ENCODE measurements at regions not wholly inside any gene's neighbourhood (a gene's known extent, or its start where the extent isn't known, plus 50 kb on each side); places are given as distances from the start of the nearest gene placed in this dataset.

GRCh38 chr4:115279330-115279729 is 165.9 kb upstream of the NDST4 start:
- Mint-ChIP-seq H3K4me1 (peaks cover 9% of the 10 kb centered on the region), H3K9me3 (no peaks in the 10 kb centered on the region), H3K27ac (no peak overlapping the region), H3K4me3 (no peak overlapping the region), H3K36me3 (no peaks in the 10 kb centered on the region)
- ATAC-seq = peak; percentile 67
- DNase-seq (ENCODE audit: low spot score in 2 of 2) = no peak

- Mint-ChIP-seq H3K4me1 (peaks cover 9% of the 10 kb centered on the region), H3K27ac (no peak overlapping the region), H3K36me3 (no peaks in the 10 kb centered on the region), H3K4me3 (no peak overlapping the region), H3K9me3 (no peaks in the 10 kb centered on the region)
- DNase-seq (ENCODE audit: low spot score in 2 of 2) (no peak), ATAC-seq (no peak)
Measured at GRCh38 chr4:115278830-115279229, 165.4 kb upstream of the NDST4 start.

GRCh38 chr4:115275615-115276014 is 162.2 kb upstream of the NDST4 start:
- H3K27ac Mint-ChIP-seq = no peak overlapping the region
- peaks cover 5% of the 10 kb centered on the region for H3K36me3 Mint-ChIP-seq
- ATAC-seq = no peak
- DNase-seq (ENCODE audit: low spot score in 2 of 2) = no peak
- no peaks in the 10 kb centered on the region for H3K9me3 Mint-ChIP-seq
- H3K4me1 Mint-ChIP-seq = peaks cover 21% of the 10 kb centered on the region
- H3K4me3 Mint-ChIP-seq = no peak overlapping the region

- Mint-ChIP-seq H3K9me3 (no peaks in the 10 kb centered on the region), H3K4me1 (peaks cover 21% of the 10 kb centered on the region), H3K36me3 (peaks cover 5% of the 10 kb centered on the region), H3K27ac (no peak overlapping the region), H3K4me3 (no peak overlapping the region)
- ATAC-seq (peak; percentile 74), DNase-seq (ENCODE audit: low spot score in 2 of 2) (no peak)
Measured at GRCh38 chr4:115274545-115274944, 161.1 kb upstream of the NDST4 start.

GRCh38 chr4:115272594-115272993 is 159.2 kb upstream of the NDST4 start:
- DNase-seq (ENCODE audit: low spot score in 2 of 2) (no peak), ATAC-seq (no peak)
- peak overlapping the region; percentile 22 for H3K27ac Mint-ChIP-seq
- no peaks in the 10 kb centered on the region for H3K9me3 Mint-ChIP-seq
- H3K4me3 Mint-ChIP-seq = no peak overlapping the region
- peaks cover 5% of the 10 kb centered on the region for H3K36me3 Mint-ChIP-seq
- peaks cover 21% of the 10 kb centered on the region for H3K4me1 Mint-ChIP-seq

GRCh38 chr4:115272185-115272584 is 158.8 kb upstream of the NDST4 start:
- Mint-ChIP-seq H3K4me3 (no peak overlapping the region), H3K9me3 (no peaks in the 10 kb centered on the region)

GRCh38 chr4:115260195-115260594 is 146.8 kb upstream of the NDST4 start:
- H3K4me1 Mint-ChIP-seq = no peaks in the 10 kb centered on the region
- no peak overlapping the region for H3K4me3 Mint-ChIP-seq
- no peak overlapping the region for H3K27ac Mint-ChIP-seq
- H3K9me3 Mint-ChIP-seq = no peaks in the 10 kb centered on the region
- H3K36me3 Mint-ChIP-seq = no peaks in the 10 kb centered on the region
- ATAC-seq (no peak), DNase-seq (ENCODE audit: low spot score in 2 of 2) (no peak)

More at GRCh38 chr4:115272185-115272584, 158.8 kb upstream of the NDST4 start:
- peak; percentile 92 for ATAC-seq
- no peak overlapping the region for H3K27ac Mint-ChIP-seq
- peaks cover 5% of the 10 kb centered on the region for H3K36me3 Mint-ChIP-seq
- H3K4me1 Mint-ChIP-seq = peaks cover 21% of the 10 kb centered on the region
- no peak for DNase-seq (ENCODE audit: low spot score in 2 of 2)

GRCh38 chr4:115259642-115260041 is 146.2 kb upstream of the NDST4 start:
- DNase-seq (ENCODE audit: low spot score in 2 of 2) = no peak
- H3K4me1 Mint-ChIP-seq = no peaks in the 10 kb centered on the region
- no peaks in the 10 kb centered on the region for H3K36me3 Mint-ChIP-seq
- ATAC-seq = no peak
- no peak overlapping the region for H3K4me3 Mint-ChIP-seq
- H3K27ac Mint-ChIP-seq = no peak overlapping the region
- no peaks in the 10 kb centered on the region for H3K9me3 Mint-ChIP-seq

GRCh38 chr4:115249808-115250207 is 136.4 kb upstream of the NDST4 start:
- Mint-ChIP-seq H3K4me3 (no peak overlapping the region), H3K36me3 (no peaks in the 10 kb centered on the region), H3K27ac (no peak overlapping the region), H3K9me3 (no peaks in the 10 kb centered on the region), H3K4me1 (no peaks in the 10 kb centered on the region)
- ATAC-seq (no peak), DNase-seq (ENCODE audit: low spot score in 2 of 2) (no peak)

GRCh38 chr4:115234405-115235093 is 121.1 kb upstream of the NDST4 start:
- DNase-seq (ENCODE audit: low spot score in 2 of 2) (no peak), ATAC-seq (no peak)
- H3K27ac Mint-ChIP-seq = no peak overlapping the region
- H3K9me3 Mint-ChIP-seq = no peaks in the 10 kb centered on the region
- H3K4me3 Mint-ChIP-seq = no peak overlapping the region
- no peaks in the 10 kb centered on the region for H3K36me3 Mint-ChIP-seq
- peaks cover 6% of the 10 kb centered on the region for H3K4me1 Mint-ChIP-seq

GRCh38 chr4:115233600-115233999 is 120.2 kb upstream of the NDST4 start:
- Mint-ChIP-seq H3K9me3 (no peaks in the 10 kb centered on the region), H3K27ac (no peak overlapping the region), H3K4me1 (peaks cover 6% of the 10 kb centered on the region), H3K4me3 (no peak overlapping the region), H3K36me3 (no peaks in the 10 kb centered on the region)
- no peak for ATAC-seq
- DNase-seq (ENCODE audit: low spot score in 2 of 2) = no peak

- H3K4me3 Mint-ChIP-seq = no peak overlapping the region
- H3K27ac Mint-ChIP-seq = no peak overlapping the region
- no peak for ATAC-seq
- no peak for DNase-seq (ENCODE audit: low spot score in 2 of 2)
- H3K4me1 Mint-ChIP-seq = peaks cover 5% of the 10 kb centered on the region
- H3K9me3 Mint-ChIP-seq = no peaks in the 10 kb centered on the region
- H3K36me3 Mint-ChIP-seq = no peaks in the 10 kb centered on the region
Measured at GRCh38 chr4:115229873-115230272, 116.5 kb upstream of the NDST4 start.

GRCh38 chr4:115228851-115229250 is 115.4 kb upstream of the NDST4 start:
- no peaks in the 10 kb centered on the region for H3K36me3 Mint-ChIP-seq
- H3K4me3 Mint-ChIP-seq = no peak overlapping the region

GRCh38 chr4:115222061-115222460 is 108.6 kb upstream of the NDST4 start:
- H3K27ac Mint-ChIP-seq = no peak overlapping the region
- H3K4me1 Mint-ChIP-seq = no peaks in the 10 kb centered on the region
- H3K36me3 Mint-ChIP-seq = no peaks in the 10 kb centered on the region
- no peaks in the 10 kb centered on the region for H3K9me3 Mint-ChIP-seq
- no peak overlapping the region for H3K4me3 Mint-ChIP-seq
- ATAC-seq (no peak), DNase-seq (ENCODE audit: low spot score in 2 of 2) (no peak)

More at GRCh38 chr4:115228851-115229250, 115.4 kb upstream of the NDST4 start:
- DNase-seq (ENCODE audit: low spot score in 2 of 2) = no peak
- Mint-ChIP-seq H3K4me1 (no peaks in the 10 kb centered on the region), H3K9me3 (no peaks in the 10 kb centered on the region), H3K27ac (no peak overlapping the region)
- no peak for ATAC-seq

GRCh38 chr4:115219862-115220261 is 106.4 kb upstream of the NDST4 start:
- no peaks in the 10 kb centered on the region for H3K36me3 Mint-ChIP-seq
- no peak overlapping the region for H3K27ac Mint-ChIP-seq
- no peak overlapping the region for H3K4me3 Mint-ChIP-seq
- H3K9me3 Mint-ChIP-seq = no peaks in the 10 kb centered on the region
- no peaks in the 10 kb centered on the region for H3K4me1 Mint-ChIP-seq
- ATAC-seq (no peak), DNase-seq (ENCODE audit: low spot score in 2 of 2) (no peak)

- H3K4me3 Mint-ChIP-seq = no peak overlapping the region
Measured at GRCh38 chr4:115219315-115219860, 106.0 kb upstream of the NDST4 start.

More at GRCh38 chr4:115219315-115219860, 106.0 kb upstream of the NDST4 start:
- DNase-seq (ENCODE audit: low spot score in 2 of 2) = no peak
- Mint-ChIP-seq H3K4me1 (no peaks in the 10 kb centered on the region), H3K36me3 (no peaks in the 10 kb centered on the region), H3K9me3 (no peaks in the 10 kb centered on the region), H3K27ac (no peak overlapping the region)
- ATAC-seq = no peak

All from stimulated activated effector memory CD8-positive, alpha-beta T cell treated with anti-CD3 and anti-CD28 coated beads, Interleukin-12 subunit alpha, Interleukin-12 subunit beta, amount 100 ng/mL, for 72 hours (primary cell).